IMR-90 (cell line): ENCODE measurements at regions not wholly inside any gene's neighbourhood (a gene's known extent, or its start where the extent isn't known, plus 50 kb on each side); places are given as distances from the start of the nearest gene placed in this dataset.

Experiments used
- ATAC-seq: fragments of 200-7000 bp; cut with Tn5 transposase; 2 replicates; pipeline ENCODE4 v1.9.1; 2020; ENCODE audit warnings: low read depth, mild to moderate bottlenecking, moderate library complexity
- BruUV-seq: library from RNA; stranded (reverse); fragments of 400-500 nt; replicated peaks from 2 replicates; lab custom pipeline; 2021; lab: Mats Ljungman, UMichigan
- CTCF ChIA-PET: fragments of 300-600 bp; formaldehyde crosslinking; extraction: SDS; loops from one replicate; lab custom pipeline; 2021; ENCODE audit warnings: antibody characterized with exemption; lab: Yijun Ruan, JAX
- POLR2A ChIA-PET: fragments of 300-600 bp; sonication (Branson Sonifier 250); formaldehyde crosslinking; loops from one replicate; lab custom pipeline; 2022; ENCODE audit warnings: antibody characterized with exemption; ENCODE audit not compliant: unreplicated experiment; lab: Charles Lee
- DNase-seq: peaks from one replicate; pipeline ENCODE4 v3.0.0; 2013
- H2AFZ ChIP-seq: replicated peaks from 2 replicates; pipeline ENCODE3; 2013; ENCODE audit warnings: low read length, mild to moderate bottlenecking; ENCODE audit not compliant: poor library complexity
- H2AK5ac ChIP-seq: 2 replicates; pipeline ENCODE4 v1.6.1; 2013; ENCODE audit warnings: low read depth, low read length, inconsistent platforms
- H2AK9ac ChIP-seq: replicated peaks from 2 replicates; pipeline ENCODE3; 2013; ENCODE audit warnings: mild to moderate bottlenecking, low read depth, low read length, moderate library complexity; ENCODE audit not compliant: poor library complexity
- H2BK120ac ChIP-seq: 2 replicates; pipeline ENCODE4 v1.6.1; 2013; ENCODE audit warnings: low read depth, low read length, inconsistent platforms
- H2BK15ac ChIP-seq: 3 replicates; pipeline ENCODE4 v1.6.1; 2013; ENCODE audit warnings: low read depth, low read length, inconsistent platforms
- H2BK20ac ChIP-seq: 2 replicates; pipeline ENCODE4 v1.6.1; 2013; ENCODE audit warnings: low read depth, mild to moderate bottlenecking, inconsistent platforms, low read length, moderate library complexity
- H2BK5ac ChIP-seq: 2 replicates; pipeline ENCODE4 v1.6.1; 2013; ENCODE audit warnings: mild to moderate bottlenecking, low read depth, low read length, inconsistent platforms; ENCODE audit not compliant: poor library complexity, severe bottlenecking
- H3K14ac ChIP-seq: replicated peaks from 2 replicates; pipeline ENCODE4 v1.6.1; 2013; ENCODE audit warnings: low read depth, low read length, inconsistent platforms
- H3K18ac ChIP-seq: 2 replicates; pipeline ENCODE4 v1.6.1; 2013; ENCODE audit warnings: low read depth, low read length, control low read depth
- H3K23ac ChIP-seq: 2 replicates; pipeline ENCODE4 v1.6.1; 2013; ENCODE audit warnings: low read depth, low read length, inconsistent platforms
- H3K27ac ChIP-seq: 2 replicates; pipeline ENCODE4 v1.5.1; 2013; ENCODE audit warnings: mild to moderate bottlenecking, control low read depth, low read length; ENCODE audit not compliant: insufficient read depth
- H3K27me3 ChIP-seq: 2 replicates; pipeline ENCODE4 v1.6.1; 2013; ENCODE audit warnings: low read length; ENCODE audit not compliant: control insufficient read depth, insufficient read depth
- H3K36me3 ChIP-seq: 2 replicates; pipeline ENCODE4 v1.6.1; 2013; ENCODE audit warnings: low read length, mixed read lengths; ENCODE audit not compliant: control insufficient read depth, insufficient read depth
- H3K4ac ChIP-seq: 2 replicates; pipeline ENCODE4 v1.6.1; 2013; ENCODE audit warnings: low read depth, low read length, inconsistent platforms
- H3K4me1 ChIP-seq: 2 replicates; pipeline ENCODE4 v1.6.1; 2013; ENCODE audit warnings: low read length, mixed read lengths; ENCODE audit not compliant: control insufficient read depth, insufficient read depth
- H3K4me2 ChIP-seq: 2 replicates; pipeline ENCODE4 v1.6.1; 2013; ENCODE audit warnings: low read depth, mild to moderate bottlenecking, control low read depth, low read length, moderate library complexity
- H3K4me3 ChIP-seq: 2 replicates; pipeline ENCODE4 v1.5.1; 2013; ENCODE audit warnings: low read depth, mild to moderate bottlenecking, control low read depth, low read length, moderate library complexity; ENCODE audit not compliant: insufficient read depth
- H3K56ac ChIP-seq: 2 replicates; pipeline ENCODE4 v1.6.1; 2013; ENCODE audit warnings: low read length, inconsistent platforms; ENCODE audit not compliant: insufficient read depth; ENCODE audit errors: extremely low read depth
- H3K79me1 ChIP-seq, 2 experiments: 2 replicates each; pipeline ENCODE4 v1.6.1; 2013; ENCODE audit warnings: low read length in 2 of 2, inconsistent platforms in 1 of 2, low read depth in 1 of 2
- H3K9ac ChIP-seq: 2 replicates; pipeline ENCODE4 v1.6.1; 2013; ENCODE audit warnings: low read depth, low read length, control low read depth
- H3K9me1 ChIP-seq: 2 replicates; pipeline ENCODE4 v1.6.1; 2013; ENCODE audit warnings: low read length, inconsistent platforms; ENCODE audit not compliant: insufficient read depth
- H3K9me3 ChIP-seq: 2 replicates; pipeline ENCODE4 v1.6.1; 2013; ENCODE audit warnings: low read length; ENCODE audit not compliant: control insufficient read depth, insufficient read depth
- H4K20me1 ChIP-seq: 2 replicates; pipeline ENCODE4 v1.6.1; 2013; ENCODE audit warnings: low read length, inconsistent platforms; ENCODE audit not compliant: insufficient read depth
- H4K5ac ChIP-seq: 2 replicates; pipeline ENCODE4 v1.6.1; 2013; ENCODE audit warnings: mild to moderate bottlenecking, low read depth, low read length, control low read depth
- H4K8ac ChIP-seq, 2 experiments: 2 replicates each; pipeline ENCODE4 v1.6.1; 2013; ENCODE audit warnings: low read depth in 2 of 2, low read length in 2 of 2, control low read depth in 1 of 2, inconsistent platforms in 1 of 2
- H4K91ac ChIP-seq: 2 replicates; pipeline ENCODE4 v1.6.1; 2013; ENCODE audit warnings: low read depth, low read length, inconsistent platforms; ENCODE audit not compliant: insufficient read depth
- CHD1 ChIP-seq: IDR thresholded peaks from 2 replicates; pipeline ENCODE4 v1.6.1; 2012; ENCODE audit warnings: low read depth, low read length, improper control_type of control experiment
- MXI1 ChIP-seq: IDR thresholded peaks from 2 replicates; pipeline ENCODE4 v1.6.1; 2012; ENCODE audit warnings: low read depth, mild to moderate bottlenecking, low read length, moderate library complexity, borderline replicate concordance
- RCOR1 ChIP-seq: IDR thresholded peaks from 2 replicates; pipeline ENCODE4 v1.6.1; 2012; ENCODE audit warnings: mild to moderate bottlenecking, low read length, improper control_type of control experiment; ENCODE audit not compliant: insufficient replicate concordance
- USF2 ChIP-seq: fragments of 150-350 bp; IDR thresholded peaks from 2 replicates; pipeline ENCODE4 v1.6.1; 2017; ENCODE audit warnings: mild to moderate bottlenecking, antibody characterized with exemption, low read length, low read depth
- WGBS, 2 experiments: methylation state at CpG; one replicate each; pipeline versions ENCODE4 v1.1.5 to v1.1.7; 2013; ENCODE audit warnings: missing lambda C conversion rate in 2 of 2; ENCODE audit not compliant: insufficient read length in 1 of 2; ENCODE audit errors: extremely low coverage in 2 of 2; 5-methylcytosine and 5-hydroxymethylcytosine counted together
- dilution Hi-C: fragments of 300-500 bp; cut with HindIII; formaldehyde crosslinking; loops from one replicate; pipeline ENCODE4 v1.14.3; 2018; ENCODE audit warnings: low sequenced_read_pairs; ENCODE audit not compliant: unreplicated experiment
- in situ Hi-C: fragments of 300-500 bp; cut with MboI; formaldehyde crosslinking; loops from 3 replicates; pipeline ENCODE4 v1.14.3; 2019; ENCODE audit warnings: low sequenced_read_pairs, inconsistent platforms, mixed read lengths
- intact Hi-C: fragments of 100-400 bp; cut with micrococcal nuclease; formaldehyde crosslinking; loops from 2 replicates; pipeline ENCODE4 v1.10.0; 2022

- no peak overlapping the region for H3K27ac ChIP-seq
- WGBS, 2 experiments = no CpG with 5 or more reads among the region's 3 CpGs
- DNase-seq (no peak), ATAC-seq (no peak)
- H2AK5ac ChIP-seq = no peak overlapping the region
- H4K8ac ChIP-seq = no peak overlapping the region
- no peaks in the 10 kb centered on the region for H3K36me3 ChIP-seq
- no peaks in the 10 kb centered on the region for H4K20me1 ChIP-seq
- H2BK20ac ChIP-seq = no peak overlapping the region
- H3K9me3 ChIP-seq = no peaks in the 10 kb centered on the region
- H3K56ac ChIP-seq = no peak overlapping the region
- POLR2A ChIA-PET = no interaction called here
- H3K18ac ChIP-seq = no peak overlapping the region
- no peak overlapping the region for H2BK120ac ChIP-seq
- H3K23ac ChIP-seq = no peak overlapping the region
- intact Hi-C loops = loop anchor here (5.0 kb wide), 1 partner anchor 120 kb away; the partner anchor contains the start of gene COL3A1
- H3K79me1 ChIP-seq = no peaks in the 10 kb centered on the region
- dilution Hi-C loops = no loop called here
- no TSS peak for BruUV-seq
- H3K4me3 ChIP-seq = no peak overlapping the region
- H3K9ac ChIP-seq = no peak overlapping the region
- H4K5ac ChIP-seq = no peak overlapping the region
- H2AK9ac ChIP-seq = no peak overlapping the region
- no peaks in the 10 kb centered on the region for H3K9me1 ChIP-seq
- no peaks in the 10 kb centered on the region; the same call in 1 of the 2 replicates for H3K4me1 ChIP-seq
- H3K27me3 ChIP-seq = no peaks in the 10 kb centered on the region
- no peak overlapping the region for H2AFZ ChIP-seq
- no peak overlapping the region for H3K4me2 ChIP-seq
- H2BK5ac ChIP-seq = no peak overlapping the region
- no peak overlapping the region for H2BK15ac ChIP-seq
- TF ChIP-seq CHD1 (no peak), MXI1 (no peak), RCOR1 (no peak), USF2 (no peak)
- H4K91ac ChIP-seq = no peak overlapping the region
- no peak overlapping the region for H3K4ac ChIP-seq
- CTCF ChIA-PET = interaction anchor here (0.6 kb wide), 1 partner anchor 28 kb away, joined by 3 read pairs; no protein-coding TSS in a partner anchor
- in situ Hi-C loops = no loop called here
- H3K14ac ChIP-seq = no peak overlapping the region
These were observed 122.3 kb upstream of the COL3A1 start for GRCh38 chr2:188851826-188852225.
